AG04449 (cell line): ENCODE measurements at regions not wholly inside any gene's neighbourhood (a gene's known extent, or its start where the extent isn't known, plus 50 kb on each side); places are given as distances from the start of the nearest gene placed in this dataset.

Source experiments
- CTCF ChIA-PET: fragments of 350-600 bp; formaldehyde crosslinking; extraction: SDS; loops from one replicate; lab custom pipeline; 2021; ENCODE audit warnings: antibody characterized with exemption; lab: Yijun Ruan, JAX
- POLR2A ChIA-PET: fragments of 400-600, 350-600 bp; formaldehyde crosslinking; extraction: SDS; loops from one replicate; lab custom pipeline; 2020; ENCODE audit warnings: antibody characterized with exemption, inconsistent platforms; lab: Yijun Ruan, JAX
- DNase-seq: peaks from one replicate; pipeline ENCODE4 v3.0.0-alpha.2; 2010; ENCODE audit warnings: low read depth, low spot score
- H3K4me3 ChIP-seq: 2 replicates; pipeline ENCODE4 v1.5.1; 2011; ENCODE audit warnings: low read depth, mild to moderate bottlenecking, control low read depth, low read length
- TF ChIP-seq, protein P1 (sequence below): IDR thresholded peaks from one replicate; pipeline ENCODE4 v1.5.1; 2011; ENCODE audit warnings: mild to moderate bottlenecking, moderate library complexity, low read length, control low read depth, inconsistent platforms; ENCODE audit not compliant: insufficient read depth; ENCODE audit errors: missing control alignments

DNA sequence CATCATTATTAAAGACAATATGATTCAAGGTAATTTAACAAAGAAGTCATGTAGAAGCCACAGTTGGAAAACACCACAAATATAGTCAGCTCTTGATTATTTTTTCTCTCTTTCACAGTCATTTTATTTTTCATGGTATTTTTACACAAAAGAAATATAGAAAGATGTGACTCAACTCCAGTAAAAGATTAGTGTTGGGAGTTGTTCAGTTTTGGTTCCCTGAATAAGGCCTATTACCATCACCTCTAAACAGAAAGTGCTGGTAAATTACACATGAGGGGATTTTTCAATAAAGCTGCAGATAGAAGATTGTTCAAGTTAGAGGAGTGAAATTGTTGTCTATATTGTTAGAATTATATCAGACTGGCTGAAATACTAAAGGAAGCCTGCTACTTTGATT, 107.0 kb downstream of the DDIT4L start:
- TF ChIP-seq, protein P1, sequence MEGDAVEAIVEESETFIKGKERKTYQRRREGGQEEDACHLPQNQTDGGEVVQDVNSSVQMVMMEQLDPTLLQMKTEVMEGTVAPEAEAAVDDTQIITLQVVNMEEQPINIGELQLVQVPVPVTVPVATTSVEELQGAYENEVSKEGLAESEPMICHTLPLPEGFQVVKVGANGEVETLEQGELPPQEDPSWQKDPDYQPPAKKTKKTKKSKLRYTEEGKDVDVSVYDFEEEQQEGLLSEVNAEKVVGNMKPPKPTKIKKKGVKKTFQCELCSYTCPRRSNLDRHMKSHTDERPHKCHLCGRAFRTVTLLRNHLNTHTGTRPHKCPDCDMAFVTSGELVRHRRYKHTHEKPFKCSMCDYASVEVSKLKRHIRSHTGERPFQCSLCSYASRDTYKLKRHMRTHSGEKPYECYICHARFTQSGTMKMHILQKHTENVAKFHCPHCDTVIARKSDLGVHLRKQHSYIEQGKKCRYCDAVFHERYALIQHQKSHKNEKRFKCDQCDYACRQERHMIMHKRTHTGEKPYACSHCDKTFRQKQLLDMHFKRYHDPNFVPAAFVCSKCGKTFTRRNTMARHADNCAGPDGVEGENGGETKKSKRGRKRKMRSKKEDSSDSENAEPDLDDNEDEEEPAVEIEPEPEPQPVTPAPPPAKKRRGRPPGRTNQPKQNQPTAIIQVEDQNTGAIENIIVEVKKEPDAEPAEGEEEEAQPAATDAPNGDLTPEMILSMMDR: no peak
- no peak for DNase-seq
- ChIA-PET POLR2A (no interaction called here), CTCF (interaction anchor here (1.8 to 2.5 kb wide), 2 partner anchors 9 to 13 kb away, joined by 6 to 19 read pairs; no protein-coding TSS in a partner anchor)
- H3K4me3 ChIP-seq: no peak overlapping the region

DNA sequence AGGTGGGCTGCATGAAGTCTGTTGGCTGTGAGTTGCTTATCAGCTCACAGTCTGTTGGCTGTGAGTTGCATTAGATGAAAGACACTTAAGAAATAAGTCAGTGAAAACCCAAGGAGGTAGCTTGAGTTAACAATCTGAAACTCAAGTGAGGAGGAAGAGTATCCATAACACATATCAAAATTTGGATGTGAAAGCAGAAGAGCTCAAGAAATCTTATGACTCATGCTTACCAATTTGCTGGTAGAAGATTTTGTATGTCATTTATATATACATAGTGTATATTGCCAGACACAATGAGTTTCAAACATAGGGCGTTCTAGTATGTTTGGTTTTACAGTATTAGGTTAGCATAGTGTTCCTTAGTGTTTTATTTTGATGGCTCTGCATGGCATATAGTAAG, 107.4 kb downstream of the DDIT4L start:
- no peak overlapping the region for H3K4me3 ChIP-seq
- TF ChIP-seq, protein P1: no peak
- ChIA-PET CTCF (interaction anchor here (1.8 to 2.5 kb wide), 2 partner anchors 10 to 13 kb away, joined by 6 to 19 read pairs; no protein-coding TSS in a partner anchor), POLR2A (no interaction called here)
- no peak for DNase-seq

DNA sequence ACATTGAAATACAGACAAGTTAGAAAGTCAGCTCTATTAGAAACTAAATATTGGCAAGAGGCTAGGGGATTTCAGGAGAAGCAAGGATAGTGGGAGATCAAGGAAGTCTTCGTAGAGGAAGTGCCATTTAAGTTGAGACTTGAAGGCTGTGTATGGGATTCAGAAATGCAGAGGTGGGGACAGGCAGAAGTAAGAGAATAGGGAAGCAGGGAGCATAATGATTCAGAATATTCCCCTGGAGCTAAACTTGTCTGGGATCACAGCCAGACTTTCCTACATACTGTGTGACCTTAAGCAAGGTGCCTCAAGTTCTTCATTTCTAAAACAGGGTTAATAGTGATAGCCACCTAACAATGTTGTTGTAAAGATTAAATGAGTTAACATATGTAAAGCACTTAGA, 108.8 kb downstream of the DDIT4L start:
- TF ChIP-seq, protein P1: no peak
- no peak for DNase-seq
- ChIA-PET CTCF (interaction anchor here (0.7 to 0.9 kb wide), 2 partner anchors 9 to 12 kb away, joined by 3 to 5 read pairs; no protein-coding TSS in a partner anchor), POLR2A (interaction anchor here (0.7 kb wide), 1 partner anchor 368 kb away, joined by 3 read pairs; no protein-coding TSS in a partner anchor)
- no peak overlapping the region for H3K4me3 ChIP-seq

DNA sequence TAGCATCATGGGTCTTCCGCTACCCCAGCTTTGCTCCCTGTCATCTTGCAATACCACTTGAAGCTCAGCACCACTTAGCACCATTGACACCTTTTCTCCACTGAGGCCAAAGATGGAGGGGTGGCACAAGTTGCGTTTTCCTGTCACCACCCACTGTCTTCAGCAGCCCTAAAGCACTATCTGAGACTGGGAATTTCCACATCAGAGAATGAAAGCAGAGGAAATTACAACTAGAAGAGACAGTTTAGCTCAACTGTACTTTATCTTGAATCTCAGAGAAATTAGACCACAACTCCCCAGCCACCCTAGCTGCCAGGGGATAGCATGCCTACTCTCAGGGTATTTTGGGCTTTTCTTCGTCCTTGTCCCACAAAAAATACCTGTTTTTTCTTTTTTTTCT, 111.0 kb downstream of the DDIT4L start:
- H3K4me3 ChIP-seq: no peak overlapping the region
- DNase-seq: no peak
- TF ChIP-seq, protein P1: no peak
- POLR2A ChIA-PET: no interaction called here
- CTCF ChIA-PET: interaction anchor here (0.7 to 2.4 kb wide), 3 partner anchors 9 to 158 kb away, joined by 3 to 11 read pairs (median 6); no protein-coding TSS in a partner anchor

DNA sequence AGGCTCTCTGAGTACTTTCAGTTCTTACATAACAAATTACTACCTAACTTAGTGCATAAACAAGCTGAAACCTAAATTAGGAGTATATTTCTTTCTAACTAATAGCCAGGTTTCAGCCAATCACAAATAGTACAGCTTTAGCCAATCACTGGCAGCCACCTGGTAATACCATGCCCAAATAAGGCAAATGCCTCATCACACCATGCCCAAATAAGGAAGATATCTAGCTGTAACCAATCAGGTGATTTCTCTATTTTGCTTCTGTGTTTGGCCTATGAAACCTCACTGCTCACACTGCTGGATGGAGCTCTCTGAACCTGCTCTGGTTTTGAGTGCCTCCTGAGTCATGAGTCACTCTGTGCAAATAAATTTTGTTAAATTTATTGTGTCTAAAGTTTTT, 113.5 kb downstream of the DDIT4L start:
- ChIA-PET POLR2A (no interaction called here), CTCF (interaction anchor here (1.4 to 1.6 kb wide), 2 partner anchors 17 to 78 kb away, joined by 5 to 7 read pairs; no protein-coding TSS in a partner anchor)
- no peak for DNase-seq
- TF ChIP-seq, protein P1: no peak
- H3K4me3 ChIP-seq: no peak overlapping the region

DNA sequence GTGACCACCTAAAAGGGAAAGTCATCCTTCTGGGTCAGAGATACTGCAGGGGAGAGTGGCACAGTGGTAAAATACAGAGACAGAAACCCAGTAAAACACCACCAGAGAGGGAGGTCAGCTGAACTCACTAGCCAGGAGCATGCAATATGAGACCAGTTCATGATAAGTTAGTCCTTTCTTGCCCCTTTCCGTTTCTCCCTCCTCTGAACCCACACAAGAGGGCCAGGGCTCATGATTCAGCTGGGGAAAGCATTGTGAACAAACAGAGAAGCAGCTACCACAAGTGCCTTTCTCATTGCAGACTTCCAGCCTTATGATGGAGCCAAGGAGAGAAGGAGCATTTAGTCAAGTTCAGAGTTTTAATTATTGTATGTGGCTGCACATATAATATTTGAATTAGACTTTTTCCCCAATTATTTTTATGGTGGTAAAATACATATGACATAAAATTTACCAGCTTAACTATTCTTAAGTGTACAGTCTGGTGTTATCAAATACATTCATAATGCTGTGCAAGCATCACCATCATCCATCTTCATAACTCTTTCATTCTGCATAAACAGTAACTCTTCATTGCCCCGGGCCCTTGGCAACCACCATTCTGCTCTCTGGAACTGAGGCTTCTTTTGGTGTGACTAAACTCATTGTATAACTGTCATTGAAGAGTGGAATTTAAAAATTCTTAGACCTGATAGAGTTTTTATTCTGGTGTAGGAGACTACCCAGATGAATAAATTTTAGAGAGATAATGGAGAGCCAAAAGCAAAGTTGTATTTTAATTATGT, 114.6 kb downstream of the DDIT4L start:
- no peak for DNase-seq
- POLR2A ChIA-PET: no interaction called here
- CTCF ChIA-PET: interaction anchor here (1.4 to 3.0 kb wide), 2 partner anchors 17 to 77 kb away, joined by 5 to 14 read pairs; no protein-coding TSS in a partner anchor
- no peak overlapping the region for H3K4me3 ChIP-seq
- TF ChIP-seq, protein P1: no peak
